Loucy (cell line): ENCODE measurements at regions not wholly inside any gene's neighbourhood (a gene's known extent, or its start where the extent isn't known, plus 50 kb on each side); places are given as distances from the start of the nearest gene placed in this dataset.

Source experiments
- H2AFZ ChIP-seq: fragments of 200-600 bp; sonication (generic); 2 replicates; pipeline ENCODE4 v1.6.0; 2016; ENCODE audit warnings: antibody characterized with exemption, mild to moderate bottlenecking, low read length, moderate library complexity
- H3F3A ChIP-seq: fragments of 200-600 bp; 2 replicates; pipeline ENCODE4 v1.6.0; 2016; ENCODE audit warnings: antibody characterized with exemption, low read depth, mild to moderate bottlenecking
- H3K27me3 ChIP-seq: fragments of 200-600 bp; sonication (generic); 2 replicates; pipeline ENCODE4 v1.6.1; 2014; ENCODE audit warnings: low read length, mild to moderate bottlenecking; ENCODE audit not compliant: insufficient read depth, poor library complexity, severe bottlenecking
- H3K36me3 ChIP-seq: fragments of 200-600 bp; sonication (generic); 2 replicates; pipeline ENCODE4 v1.6.1; 2016; ENCODE audit warnings: low read length; ENCODE audit not compliant: insufficient read depth
- H3K4me1 ChIP-seq: fragments of 200-600 bp; sonication (generic); 2 replicates; pipeline ENCODE4 v1.5.1; 2014; ENCODE audit warnings: low read length, mild to moderate bottlenecking; ENCODE audit not compliant: insufficient read depth, poor library complexity, severe bottlenecking
- H3K4me2 ChIP-seq: fragments of 200-600 bp; sonication (generic); 2 replicates; pipeline ENCODE4 v1.6.0; 2014; ENCODE audit warnings: antibody characterized with exemption, low read length, low read depth, mild to moderate bottlenecking; ENCODE audit not compliant: poor library complexity, severe bottlenecking
- H3K4me3 ChIP-seq: fragments of 200-600 bp; sonication (generic); 2 replicates; pipeline ENCODE4 v1.5.1; 2014; ENCODE audit warnings: low read length, mild to moderate bottlenecking, mixed read lengths; ENCODE audit not compliant: poor library complexity, severe bottlenecking
- H3K79me2 ChIP-seq: fragments of 200-600 bp; sonication (generic); 2 replicates; pipeline ENCODE4 v1.6.1; 2014; ENCODE audit warnings: low read length; ENCODE audit not compliant: insufficient read depth
- H3K9ac ChIP-seq: fragments of 200-600 bp; sonication (generic); 2 replicates; pipeline ENCODE4 v1.6.0; 2014; ENCODE audit warnings: mild to moderate bottlenecking, low read depth, low read length, moderate library complexity; ENCODE audit not compliant: poor library complexity, severe bottlenecking
- H3K9me2 ChIP-seq: fragments of 200-600 bp; sonication (generic); replicated peaks from 2 replicates; pipeline ENCODE4 v1.6.1; 2016; ENCODE audit warnings: low read depth, low read length, mixed read lengths
- H3K9me3 ChIP-seq: fragments of 200-600 bp; sonication (generic); 2 replicates; pipeline ENCODE4 v1.6.1; 2014; ENCODE audit warnings: mild to moderate bottlenecking, antibody characterized with exemption, low read length, low read depth; ENCODE audit not compliant: insufficient read depth
- H4K20me1 ChIP-seq: fragments of 200-600 bp; sonication (generic); 2 replicates; pipeline ENCODE4 v1.6.0; 2014; ENCODE audit warnings: antibody characterized with exemption, low read length, mild to moderate bottlenecking; ENCODE audit not compliant: insufficient read depth, poor library complexity, severe bottlenecking
- EZH2phosphoT487 ChIP-seq: fragments of 200-600 bp; IDR thresholded peaks from 2 replicates; pipeline ENCODE4 v1.6.1; 2018; ENCODE audit warnings: antibody characterized with exemption, mild to moderate bottlenecking, moderate library complexity, borderline replicate concordance
- TF ChIP-seq, protein P1 (sequence below): fragments of 200-600 bp; sonication (generic); conservative IDR thresholded peaks from 2 replicates; pipeline ENCODE4 v1.5.1; 2014; ENCODE audit warnings: mild to moderate bottlenecking, antibody characterized with exemption, low read length

DNA sequence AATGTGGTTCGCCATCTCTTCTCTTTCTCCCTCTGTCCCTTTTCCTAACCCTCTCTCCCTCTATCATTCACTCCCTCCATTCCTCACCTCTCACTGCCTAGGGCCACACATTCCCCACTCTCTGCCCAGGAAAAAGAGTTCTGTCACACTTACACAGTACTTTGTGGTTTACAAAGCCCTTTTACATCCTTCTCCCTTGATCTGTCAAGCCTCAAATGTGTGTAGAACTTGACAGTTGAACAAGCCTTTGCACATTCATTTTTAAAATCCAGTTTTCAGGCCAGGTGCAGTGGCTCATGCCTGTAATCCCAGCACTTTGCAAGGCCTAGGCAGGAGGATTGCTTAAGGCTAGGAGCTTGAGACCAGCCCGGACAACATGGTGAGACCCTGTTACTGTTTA, 156.3 kb downstream of the VSIG4 start:
- no peak overlapping the region for H2AFZ ChIP-seq
- no peaks in the 10 kb centered on the region for H3K36me3 ChIP-seq
- no peak for TF ChIP-seq EZH2phosphoT487
- TF ChIP-seq, protein P1, sequence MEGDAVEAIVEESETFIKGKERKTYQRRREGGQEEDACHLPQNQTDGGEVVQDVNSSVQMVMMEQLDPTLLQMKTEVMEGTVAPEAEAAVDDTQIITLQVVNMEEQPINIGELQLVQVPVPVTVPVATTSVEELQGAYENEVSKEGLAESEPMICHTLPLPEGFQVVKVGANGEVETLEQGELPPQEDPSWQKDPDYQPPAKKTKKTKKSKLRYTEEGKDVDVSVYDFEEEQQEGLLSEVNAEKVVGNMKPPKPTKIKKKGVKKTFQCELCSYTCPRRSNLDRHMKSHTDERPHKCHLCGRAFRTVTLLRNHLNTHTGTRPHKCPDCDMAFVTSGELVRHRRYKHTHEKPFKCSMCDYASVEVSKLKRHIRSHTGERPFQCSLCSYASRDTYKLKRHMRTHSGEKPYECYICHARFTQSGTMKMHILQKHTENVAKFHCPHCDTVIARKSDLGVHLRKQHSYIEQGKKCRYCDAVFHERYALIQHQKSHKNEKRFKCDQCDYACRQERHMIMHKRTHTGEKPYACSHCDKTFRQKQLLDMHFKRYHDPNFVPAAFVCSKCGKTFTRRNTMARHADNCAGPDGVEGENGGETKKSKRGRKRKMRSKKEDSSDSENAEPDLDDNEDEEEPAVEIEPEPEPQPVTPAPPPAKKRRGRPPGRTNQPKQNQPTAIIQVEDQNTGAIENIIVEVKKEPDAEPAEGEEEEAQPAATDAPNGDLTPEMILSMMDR = no peak
- H3K4me3 ChIP-seq = no peak overlapping the region
- H3K9ac ChIP-seq = peak overlapping the region; percentile 46
- H3K9me3 ChIP-seq = no peaks in the 10 kb centered on the region
- H3K9me2 ChIP-seq = no peaks in the 10 kb centered on the region
- H3K27me3 ChIP-seq = no peaks in the 10 kb centered on the region
- peaks cover 18% of the 10 kb centered on the region for H3K4me1 ChIP-seq
- no peaks in the 10 kb centered on the region for H3F3A ChIP-seq
- H4K20me1 ChIP-seq = no peaks in the 10 kb centered on the region
- H3K4me2 ChIP-seq = no peak overlapping the region
- no peaks in the 10 kb centered on the region for H3K79me2 ChIP-seq

DNA sequence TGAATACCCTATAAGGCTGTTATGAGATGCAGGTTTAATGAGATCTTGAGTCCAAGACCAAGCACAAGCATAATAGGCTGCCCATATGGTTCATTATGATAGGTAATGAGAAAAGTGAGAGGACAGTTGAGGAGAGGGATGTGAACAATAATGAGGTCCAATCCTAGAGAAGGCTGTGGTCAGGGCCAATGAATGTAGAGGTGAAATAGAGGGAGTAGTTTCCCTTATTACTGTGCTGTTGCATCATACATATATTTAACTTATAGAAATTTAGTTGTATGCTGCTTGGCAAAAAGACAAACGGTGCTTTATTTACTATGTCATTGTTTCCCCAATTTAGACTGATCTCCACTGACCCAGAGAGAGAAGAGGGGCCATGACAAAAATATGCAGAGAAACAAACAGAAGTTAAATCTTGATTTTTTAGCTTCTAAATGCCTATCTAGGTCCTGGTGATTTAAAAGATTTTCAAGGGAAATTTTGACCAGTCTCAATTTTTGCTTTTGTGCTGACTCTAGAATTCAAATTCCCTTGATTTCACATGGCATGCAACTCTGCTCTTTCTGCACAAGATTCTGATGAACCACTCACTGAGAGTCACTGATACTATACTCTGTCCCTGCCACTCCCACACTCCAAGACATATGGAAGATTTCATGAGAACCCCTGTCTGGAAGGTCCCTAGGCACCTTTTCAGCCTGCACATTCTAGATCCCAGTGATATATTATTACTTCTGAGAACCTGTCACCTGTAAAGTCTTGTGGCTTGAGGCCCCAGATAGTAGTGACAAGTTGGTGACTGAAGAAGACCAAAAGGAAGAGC, 159.7 kb downstream of the VSIG4 start:
- no peaks in the 10 kb centered on the region for H3K27me3 ChIP-seq
- H3F3A ChIP-seq = no peaks in the 10 kb centered on the region
- no peaks in the 10 kb centered on the region for H3K9me2 ChIP-seq
- no peak overlapping the region for H2AFZ ChIP-seq
- no peak overlapping the region for H3K4me2 ChIP-seq
- peaks cover 25% of the 10 kb centered on the region for H3K4me1 ChIP-seq
- peaks cover 3% of the 10 kb centered on the region; the same call in 1 of the 2 replicates for H3K9me3 ChIP-seq
- H4K20me1 ChIP-seq = no peaks in the 10 kb centered on the region
- H3K79me2 ChIP-seq = no peaks in the 10 kb centered on the region
- H3K9ac ChIP-seq = no peak overlapping the region
- no peaks in the 10 kb centered on the region for H3K36me3 ChIP-seq
- no peak overlapping the region for H3K4me3 ChIP-seq
- TF ChIP-seq EZH2phosphoT487 = no peak
- TF ChIP-seq, protein P1 = no peak

DNA sequence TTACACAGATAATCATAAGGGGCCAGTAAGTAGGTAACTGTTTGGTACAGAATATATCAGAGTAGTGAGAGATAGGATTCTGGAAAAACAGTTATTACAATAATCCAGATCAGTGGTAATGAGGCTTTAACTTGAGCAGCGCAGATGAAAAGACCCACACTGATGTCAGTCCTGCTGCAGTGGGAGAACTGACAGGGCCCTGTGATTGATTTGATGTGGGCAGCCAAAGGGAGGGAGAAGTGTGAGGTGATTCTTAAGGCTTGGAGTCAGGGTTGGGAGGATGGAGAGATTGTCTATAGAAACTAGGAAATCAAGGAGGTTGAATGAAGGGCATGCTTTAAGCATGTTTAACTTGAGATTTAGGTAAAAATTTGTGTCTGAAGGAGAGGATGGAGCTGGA, 161.4 kb downstream of the VSIG4 start:
- H3K9ac ChIP-seq = no peak overlapping the region
- TF ChIP-seq, protein P1 = no peak
- no peak for TF ChIP-seq EZH2phosphoT487
- H2AFZ ChIP-seq = no peak overlapping the region
- H3K4me3 ChIP-seq = no peak overlapping the region
- H3K4me2 ChIP-seq = no peak overlapping the region
- no peaks in the 10 kb centered on the region for H3K36me3 ChIP-seq
- no peaks in the 10 kb centered on the region for H3K27me3 ChIP-seq
- no peaks in the 10 kb centered on the region for H3K9me2 ChIP-seq
- no peaks in the 10 kb centered on the region for H3F3A ChIP-seq
- H3K9me3 ChIP-seq = peaks cover 3% of the 10 kb centered on the region; the same call in 1 of the 2 replicates
- no peaks in the 10 kb centered on the region for H4K20me1 ChIP-seq
- H3K79me2 ChIP-seq = no peaks in the 10 kb centered on the region
- peaks cover 20% of the 10 kb centered on the region for H3K4me1 ChIP-seq
